Heart left ventricle (tissue), 13 donors: ENCODE measurements at regions not wholly inside any gene's neighbourhood (a gene's known extent, or its start where the extent isn't known, plus 50 kb on each side); places are given as distances from the start of the nearest gene placed in this dataset.
"Not testable (repeated sequence)": the region's sequence is repeated elsewhere in the genome, so short reads cannot be mapped to it uniquely, and the experiment has no call there.

Source experiments
- POLR2A ChIP-seq, 2 donors: fragments of 450-650 bp; IDR thresholded peaks; one replicate each; pipeline ENCODE4 v1.6.1; 2017; ENCODE audit warnings: antibody characterized with exemption in 2 of 2, mild to moderate bottlenecking in 2 of 2, moderate library complexity in 2 of 2
- TF ChIP-seq, protein P1 (sequence below), 12 donors: fragments of 200-600 bp; sonication (generic) in 4 of 12; IDR thresholded peaks; one replicate each; pipeline versions ENCODE4 v1.5.0 to v1.8.0; 2018 to 2022; ENCODE audit warnings: antibody characterized with exemption in 12 of 12, mild to moderate bottlenecking in 5 of 12
- donor health status: ischemic (EF 13 %, LVEDD 7.1; RV severe dilation, severe dysfunction).
- donor health status: DM: no; HTN: yes; CAD: no.
- donor health status: DM: no; HTN: no; CAD: no.
- donor health status: ischemic (EF 25% LVEDD 6.9; RV normal size, moderate dysfunction).
- donor health status: ischemic (EF 25% LVEDD 5.7; RV mildly dilated, moderate dysfunction).
- donor health status: ischemic (EF 35%, LVEDD 5.7; RV mildly dilated, moderate dysfunction).
- donor health status: nonischemic (EF 11% LVEDD 7.7; RV severe dilation, severe dysfunction).
- donor health status: DM: yes; HTN: yes; CAD: no.
- donor health status: PGD.
- donor health status: ischemic (EF 29% LVEDD 5.4; RV normal size, mild dysfunction).
- donor health status: nonischemic (EF 23%, LVEDD 6.1; RV moderate dilation, normal function).

DNA sequence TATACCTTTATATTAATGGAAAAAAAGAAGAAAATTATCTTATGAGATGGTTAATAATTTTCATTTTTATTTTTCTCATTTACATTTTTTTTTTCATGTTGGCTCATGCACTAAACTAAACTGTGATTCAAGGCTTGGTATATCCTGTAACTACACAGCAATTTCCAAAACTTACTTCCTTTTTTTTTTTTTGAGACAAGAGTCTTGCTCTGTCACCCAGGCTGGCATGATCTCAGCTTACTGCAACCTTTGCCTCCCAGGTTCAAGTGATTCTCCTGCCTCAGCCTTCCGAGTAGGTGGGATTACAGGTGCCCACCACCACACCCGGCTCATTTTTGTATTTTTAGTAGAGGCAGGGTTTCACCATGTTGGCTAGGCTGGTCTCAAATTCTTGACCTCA is 224.9 kb upstream of the FANCL start:
- not testable (repeated sequence) for TF ChIP-seq POLR2A (IDR thresholded peaks at IDR 0.05)
- TF ChIP-seq, protein P1, sequence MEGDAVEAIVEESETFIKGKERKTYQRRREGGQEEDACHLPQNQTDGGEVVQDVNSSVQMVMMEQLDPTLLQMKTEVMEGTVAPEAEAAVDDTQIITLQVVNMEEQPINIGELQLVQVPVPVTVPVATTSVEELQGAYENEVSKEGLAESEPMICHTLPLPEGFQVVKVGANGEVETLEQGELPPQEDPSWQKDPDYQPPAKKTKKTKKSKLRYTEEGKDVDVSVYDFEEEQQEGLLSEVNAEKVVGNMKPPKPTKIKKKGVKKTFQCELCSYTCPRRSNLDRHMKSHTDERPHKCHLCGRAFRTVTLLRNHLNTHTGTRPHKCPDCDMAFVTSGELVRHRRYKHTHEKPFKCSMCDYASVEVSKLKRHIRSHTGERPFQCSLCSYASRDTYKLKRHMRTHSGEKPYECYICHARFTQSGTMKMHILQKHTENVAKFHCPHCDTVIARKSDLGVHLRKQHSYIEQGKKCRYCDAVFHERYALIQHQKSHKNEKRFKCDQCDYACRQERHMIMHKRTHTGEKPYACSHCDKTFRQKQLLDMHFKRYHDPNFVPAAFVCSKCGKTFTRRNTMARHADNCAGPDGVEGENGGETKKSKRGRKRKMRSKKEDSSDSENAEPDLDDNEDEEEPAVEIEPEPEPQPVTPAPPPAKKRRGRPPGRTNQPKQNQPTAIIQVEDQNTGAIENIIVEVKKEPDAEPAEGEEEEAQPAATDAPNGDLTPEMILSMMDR (IDR thresholded peaks at IDR 0.05), result not testable (repeated sequence)
